ENCODE measurements at regions not wholly inside any gene's neighbourhood (a gene's known extent, or its start where the extent isn't known, plus 50 kb on each side); places are given as distances from the start of the nearest gene placed in this dataset.

- H3K4me1 ChIP-seq (ENCODE audit: low read depth, poor library complexity, severe bottlenecking) = no peaks in the 10 kb centered on the region
- H3K27ac ChIP-seq = no peak overlapping the region
- H2AFZ ChIP-seq (ENCODE audit: low read depth) = no peak overlapping the region
- H3K4me3 ChIP-seq (IDR thresholded peaks at IDR 0.05; ENCODE audit: insufficient read depth, low read depth, low read length) = no peak overlapping the region
- H3K36me3 ChIP-seq (ENCODE audit: insufficient read depth) = no peaks in the 10 kb centered on the region
- H4K20me1 ChIP-seq (ENCODE audit: insufficient read depth) = no peaks in the 10 kb centered on the region
- no peaks in the 10 kb centered on the region for H3K79me2 ChIP-seq (ENCODE audit: insufficient read depth, low read depth)
- H3K4me2 ChIP-seq = no peak overlapping the region
- H3K27me3 ChIP-seq (ENCODE audit: insufficient read depth, low read depth) = no peaks in the 10 kb centered on the region
- no peak for TF ChIP-seq CTCF (conservative IDR thresholded peaks at IDR 0.05; ENCODE audit: low read depth, low read length)
- no peak overlapping the region for H3K9ac ChIP-seq
Measured at GRCh38 chr11:91790346-91791170, 434.1 kb upstream of the FAT3 start.

- H3K27me3 ChIP-seq (ENCODE audit: insufficient read depth, low read depth) = no peaks in the 10 kb centered on the region
- no peak overlapping the region for H3K4me3 ChIP-seq (IDR thresholded peaks at IDR 0.05; ENCODE audit: insufficient read depth, low read depth, low read length)
- H3K9ac ChIP-seq = no peak overlapping the region
- no peaks in the 10 kb centered on the region for H3K79me2 ChIP-seq (ENCODE audit: insufficient read depth, low read depth)
- no peak for TF ChIP-seq CTCF (conservative IDR thresholded peaks at IDR 0.05; ENCODE audit: low read depth, low read length)
- no peak overlapping the region for H3K4me2 ChIP-seq
- H3K27ac ChIP-seq = no peak overlapping the region
- H4K20me1 ChIP-seq (ENCODE audit: insufficient read depth) = no peaks in the 10 kb centered on the region
- no peaks in the 10 kb centered on the region for H3K36me3 ChIP-seq (ENCODE audit: insufficient read depth)
- H2AFZ ChIP-seq (ENCODE audit: low read depth) = no peak overlapping the region
- no peaks in the 10 kb centered on the region for H3K4me1 ChIP-seq (ENCODE audit: low read depth, poor library complexity, severe bottlenecking)
Measured at GRCh38 chr11:91788764-91789163, 435.9 kb upstream of the FAT3 start.

- Histone ChIP-seq H3K27me3 (ENCODE audit: insufficient read depth, low read depth) (no peaks in the 10 kb centered on the region), H3K27ac (no peak overlapping the region), H3K4me2 (no peak overlapping the region), H3K9ac (no peak overlapping the region), H2AFZ (ENCODE audit: low read depth) (no peak overlapping the region), H3K79me2 (ENCODE audit: insufficient read depth, low read depth) (no peaks in the 10 kb centered on the region), H4K20me1 (ENCODE audit: insufficient read depth) (no peaks in the 10 kb centered on the region), H3K36me3 (ENCODE audit: insufficient read depth) (no peaks in the 10 kb centered on the region), H3K4me3 (IDR thresholded peaks at IDR 0.05; ENCODE audit: insufficient read depth, low read depth, low read length) (no peak overlapping the region), H3K4me1 (ENCODE audit: low read depth, poor library complexity, severe bottlenecking) (no peaks in the 10 kb centered on the region)
- no peak for TF ChIP-seq CTCF (conservative IDR thresholded peaks at IDR 0.05; ENCODE audit: low read depth, low read length)
Measured at GRCh38 chr11:91786097-91786496, 438.5 kb upstream of the FAT3 start.

- H4K20me1 ChIP-seq (ENCODE audit: insufficient read depth) = no peaks in the 10 kb centered on the region
- H3K4me2 ChIP-seq = no peak overlapping the region
- no peaks in the 10 kb centered on the region for H3K79me2 ChIP-seq (ENCODE audit: insufficient read depth, low read depth)
- no peaks in the 10 kb centered on the region for H3K27me3 ChIP-seq (ENCODE audit: insufficient read depth, low read depth)
- no peak overlapping the region for H3K4me3 ChIP-seq (IDR thresholded peaks at IDR 0.05; ENCODE audit: insufficient read depth, low read depth, low read length)
- H3K36me3 ChIP-seq (ENCODE audit: insufficient read depth) = no peaks in the 10 kb centered on the region
- H3K27ac ChIP-seq = no peak overlapping the region
- no peak for TF ChIP-seq CTCF (conservative IDR thresholded peaks at IDR 0.05; ENCODE audit: low read depth, low read length)
- no peak overlapping the region for H3K9ac ChIP-seq
- H3K4me1 ChIP-seq (ENCODE audit: low read depth, poor library complexity, severe bottlenecking) = no peaks in the 10 kb centered on the region
- H2AFZ ChIP-seq (ENCODE audit: low read depth) = no peak overlapping the region
Measured at GRCh38 chr11:91783173-91783572, 441.4 kb upstream of the FAT3 start.
